Hematopoietic multipotent progenitor cell treated with erythropoietin and hydrocortisone succinate and interleukin-3 and kit ligand, for 6 days (in vitro differentiated cells): ENCODE measurements at regions not wholly inside any gene's neighbourhood (a gene's known extent, or its start where the extent isn't known, plus 50 kb on each side); places are given as distances from the start of the nearest gene placed in this dataset.

Experiments
- DNase-seq: peaks from one replicate; pipeline ENCODE4 v3.0.0-alpha.2; 2015

- DNase-seq: no peak
These were observed 105.0 kb downstream of the TRIM29 start for GRCh38 chr11:120032766-120033390.

- DNase-seq: no peak
These were observed 106.0 kb downstream of the TRIM29 start for GRCh38 chr11:120031612-120032600.

GRCh38 chr11:120031156-120031555, 106.8 kb downstream of the TRIM29 start:
- DNase-seq: no peak

DNA sequence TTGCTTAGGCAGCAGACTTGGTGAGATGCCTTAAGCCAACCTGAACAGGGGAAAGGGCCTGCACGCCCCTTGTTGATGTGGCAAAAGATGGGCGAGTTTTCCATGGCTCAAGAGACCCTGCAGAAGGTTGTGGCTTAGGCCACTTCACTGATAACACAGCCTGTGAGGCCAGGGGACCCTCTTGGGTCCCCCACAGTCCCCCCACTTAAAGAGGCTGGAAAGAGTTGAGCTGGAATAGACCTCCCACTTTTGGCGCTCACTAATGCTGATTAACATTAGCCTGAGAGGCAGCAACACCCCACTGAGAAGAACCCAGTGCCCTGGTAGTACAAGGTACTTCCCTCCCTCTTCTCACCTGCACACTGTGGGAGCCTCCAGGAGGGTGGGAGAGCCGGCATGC, 107.5 kb downstream of the TRIM29 start:
- DNase-seq: no peak

DNA sequence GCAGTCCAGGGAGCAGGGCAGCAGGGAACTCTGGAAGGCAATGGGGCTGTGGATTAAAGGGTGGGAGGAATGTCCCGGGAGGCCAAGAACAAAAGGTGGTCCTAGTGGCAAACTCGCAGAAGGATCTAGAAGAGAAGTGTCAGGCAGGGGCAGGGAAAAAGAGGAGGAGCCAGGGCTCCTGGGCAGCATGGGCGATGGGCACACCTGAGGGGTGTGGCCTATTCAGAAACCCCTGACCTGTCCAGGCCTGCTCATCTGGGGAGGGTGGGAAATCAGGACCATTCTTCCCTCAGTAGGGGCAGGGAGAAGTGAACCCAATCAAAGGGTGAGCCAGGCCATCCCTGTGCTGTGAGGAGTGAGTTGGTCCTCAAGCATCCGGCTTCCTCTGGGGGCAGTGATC, 108.6 kb downstream of the TRIM29 start:
- DNase-seq: no peak

DNA sequence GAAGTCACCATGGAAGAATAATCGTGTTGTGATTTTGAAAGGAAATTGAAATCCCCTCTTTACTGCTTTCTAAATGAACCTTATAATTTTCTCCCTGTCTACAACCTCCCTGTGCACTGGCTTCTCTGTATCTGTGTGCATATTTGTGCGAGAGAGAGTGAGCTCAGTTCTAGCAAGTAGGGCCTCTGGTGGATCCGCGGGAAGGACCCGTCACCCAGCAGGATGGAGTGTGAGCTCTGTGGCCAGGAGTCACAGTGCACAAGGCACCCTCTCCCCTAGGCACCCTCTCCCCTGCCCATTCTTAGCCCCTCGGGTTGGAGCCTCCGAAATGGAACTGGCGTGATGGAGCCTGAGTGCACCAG, 109.0 kb downstream of the TRIM29 start:
- DNase-seq: no peak

GRCh38 chr11:120028181-120028896, 109.6 kb downstream of the TRIM29 start:
- DNase-seq: no peak

- no peak for DNase-seq
These were observed 110.2 kb downstream of the TRIM29 start for GRCh38 chr11:120027546-120028180.

DNA sequence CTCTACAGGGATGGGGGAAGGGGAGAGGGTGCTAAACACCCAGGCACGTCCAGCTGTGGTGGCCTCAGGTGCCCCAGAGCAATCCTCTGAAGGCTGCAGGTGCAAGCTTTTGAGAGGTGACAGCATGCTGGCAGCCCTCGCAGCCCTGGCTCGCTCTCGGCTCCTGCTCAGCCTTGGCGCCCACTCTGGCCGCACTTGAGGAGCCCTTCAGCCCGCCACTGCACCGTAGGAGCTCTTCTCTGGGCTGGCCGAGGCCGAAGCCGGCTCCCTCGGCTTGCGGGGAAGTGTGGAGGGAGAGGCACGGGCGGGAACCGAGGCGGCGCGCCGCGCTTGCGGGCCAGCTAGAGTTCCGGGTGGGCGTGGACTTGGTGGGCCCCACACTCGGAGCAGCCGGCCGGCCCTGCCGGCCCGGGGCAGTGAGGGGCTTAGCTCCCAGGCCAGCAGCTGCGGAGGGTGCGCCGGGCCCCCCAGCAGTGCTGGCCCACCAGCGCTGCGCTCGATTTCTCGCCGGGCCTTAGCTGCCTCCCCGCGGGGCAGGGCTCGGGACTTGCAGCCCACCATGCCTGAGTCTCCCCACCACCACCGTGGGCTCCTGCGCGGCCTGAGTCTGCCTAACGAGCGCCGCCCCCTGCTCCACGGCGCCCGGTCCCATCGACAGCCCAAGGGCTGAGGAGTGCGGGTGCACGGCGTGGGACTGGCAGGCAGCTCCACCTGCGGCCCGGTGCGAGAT, 112.1 kb downstream of the TRIM29 start:
- no peak for DNase-seq

DNA sequence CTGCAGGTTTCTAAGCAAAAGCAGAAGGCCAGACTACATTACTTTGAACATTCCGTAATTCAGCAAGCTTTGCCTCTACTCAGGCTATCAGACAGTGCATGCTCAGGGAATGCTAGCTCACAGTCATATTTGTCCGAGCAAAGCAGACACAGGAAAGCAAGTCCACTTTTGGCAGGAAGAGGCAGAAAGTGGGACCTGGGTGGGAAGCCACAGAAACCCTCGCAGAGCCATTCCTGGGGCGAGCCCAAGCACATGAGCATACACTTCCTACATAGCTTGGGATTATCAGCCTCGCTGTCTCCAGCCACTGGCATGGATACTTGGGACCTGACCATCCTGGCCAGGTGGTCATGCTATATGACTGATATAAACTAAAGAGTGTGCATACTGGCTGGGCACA, 113.3 kb downstream of the TRIM29 start:
- no peak for DNase-seq

- DNase-seq: no peak
These were observed 113.9 kb downstream of the TRIM29 start for GRCh38 chr11:120024046-120024445.

- DNase-seq: no peak
These were observed 114.4 kb downstream of the TRIM29 start for GRCh38 chr11:120023551-120023950.

- no peak for DNase-seq
These were observed 114.8 kb downstream of the TRIM29 start for GRCh38 chr11:120023120-120023519.

GRCh38 chr11:120022617-120023016, 115.3 kb downstream of the TRIM29 start:
- DNase-seq: no peak

DNA sequence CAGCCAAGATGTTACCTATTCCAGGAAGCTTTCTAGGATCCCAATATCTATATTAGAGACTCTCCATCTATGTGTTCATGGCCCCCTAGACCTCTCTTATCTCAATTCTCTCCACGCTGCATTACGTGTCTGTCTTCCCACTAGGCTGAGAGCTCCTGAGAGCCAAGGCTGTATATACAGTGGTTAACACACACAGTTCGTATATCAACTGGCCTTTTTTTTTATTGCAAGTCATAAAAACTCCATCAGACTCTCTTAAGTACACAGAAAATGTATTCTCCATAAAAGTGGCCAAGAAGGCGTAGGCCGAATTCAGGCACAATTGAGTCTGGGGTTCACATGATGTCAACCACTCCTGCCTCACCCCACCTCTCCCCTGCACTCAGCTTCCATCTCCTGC, 115.9 kb downstream of the TRIM29 start:
- DNase-seq: no peak

DNA sequence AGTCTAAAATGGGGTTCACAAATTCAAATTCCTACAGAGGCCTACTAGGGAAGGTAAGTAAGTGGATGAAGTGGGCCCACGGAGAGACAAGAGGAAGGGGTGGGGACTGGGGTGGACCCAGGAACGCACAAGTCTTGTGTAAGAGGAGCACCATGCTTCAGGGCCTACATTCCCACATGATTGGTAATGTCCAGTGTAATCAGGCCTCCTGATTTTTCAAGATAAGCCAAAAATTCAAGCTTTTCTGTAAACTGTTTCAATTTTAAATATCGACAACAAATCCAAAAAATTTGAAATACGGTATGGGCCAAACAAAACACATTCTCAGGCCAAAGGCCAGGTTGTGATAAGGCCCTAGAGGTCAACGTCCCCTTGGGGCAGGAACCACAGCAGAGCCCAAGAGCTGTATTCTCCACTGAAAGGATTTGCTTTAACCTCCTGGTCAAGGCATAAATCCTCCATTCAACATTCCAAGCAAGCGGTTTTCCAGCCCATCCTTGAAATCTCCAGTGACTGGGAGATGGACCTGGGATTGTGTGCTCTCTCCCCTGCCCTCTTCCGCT, 116.4 kb downstream of the TRIM29 start:
- DNase-seq: no peak

GRCh38 chr11:120020981-120021380, 116.9 kb downstream of the TRIM29 start:
- no peak for DNase-seq

GRCh38 chr11:120020486-120020885, 117.4 kb downstream of the TRIM29 start:
- no peak for DNase-seq

- no peak for DNase-seq
These were observed 118.7 kb downstream of the TRIM29 start for GRCh38 chr11:120019191-120019590.

DNA sequence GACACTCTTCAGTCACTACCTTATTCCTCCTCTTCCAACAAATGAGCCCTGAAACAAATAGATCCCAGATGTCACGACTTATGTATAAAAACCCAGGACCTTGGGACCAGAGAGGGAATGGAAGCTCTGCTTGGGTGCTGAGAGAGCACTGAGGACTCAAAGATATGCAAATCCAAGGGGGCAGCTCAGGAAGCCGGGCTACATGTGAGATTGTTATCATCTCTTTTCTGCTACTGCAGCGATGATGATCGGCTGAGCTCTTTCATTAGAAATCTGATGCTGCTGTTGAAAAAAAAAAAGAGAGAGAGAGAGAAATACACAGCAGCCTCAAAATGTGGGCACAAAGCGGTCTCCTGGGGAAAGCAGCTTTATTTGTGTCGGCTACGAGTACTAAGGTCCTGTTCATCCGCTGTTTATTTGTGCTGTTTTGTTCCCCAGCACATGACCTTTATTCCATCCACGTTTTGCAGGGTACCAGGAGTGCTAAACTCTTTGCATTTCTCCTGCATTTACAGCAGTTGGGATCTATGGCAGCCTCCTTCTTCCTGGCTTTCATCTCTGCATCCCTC, 120.2 kb downstream of the TRIM29 start:
- no peak for DNase-seq

DNA sequence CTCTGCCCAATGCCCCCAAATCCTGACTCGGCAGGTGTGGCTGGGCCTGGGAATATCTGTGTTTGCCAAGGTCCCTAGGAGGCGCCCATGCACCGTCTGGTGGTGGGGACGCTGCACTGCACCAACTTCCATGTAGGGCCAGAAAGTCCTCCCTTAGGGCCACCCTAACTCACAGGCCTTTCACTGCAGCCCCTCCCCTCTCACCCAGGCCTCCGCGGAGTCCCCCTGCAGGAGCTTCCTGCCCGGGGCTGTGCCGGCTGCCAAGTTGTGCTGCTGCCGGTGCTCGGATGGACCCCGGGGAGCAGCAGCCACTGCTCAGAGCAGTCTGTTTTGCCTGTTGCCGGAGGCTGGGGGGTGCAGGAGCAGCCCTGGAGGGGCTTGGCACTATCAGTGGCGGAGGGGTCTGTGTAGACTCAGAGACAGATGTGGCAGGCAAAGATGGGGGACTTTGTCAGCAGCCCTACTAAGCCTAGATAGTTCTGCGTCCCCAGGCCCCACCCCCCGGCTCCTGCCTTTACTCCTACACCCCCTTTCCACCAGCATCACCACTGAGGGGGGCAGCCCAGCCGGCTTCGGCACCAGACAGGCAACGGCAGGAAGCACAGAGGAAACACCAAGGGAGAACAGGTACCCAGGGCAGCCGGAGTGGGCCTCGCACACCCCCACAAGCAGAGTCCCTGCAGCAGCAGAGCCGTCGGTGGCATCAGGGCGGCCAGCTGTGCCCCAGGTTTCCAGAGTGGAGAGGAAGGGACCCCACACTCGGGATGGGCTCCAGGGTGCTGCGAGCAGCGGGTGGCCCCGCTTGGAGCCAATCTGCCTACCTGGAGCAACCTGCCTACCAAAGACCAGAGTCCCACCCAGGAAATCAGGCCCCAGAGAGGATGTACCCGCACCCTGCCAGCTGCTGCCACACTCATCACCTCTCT, 124.3 kb downstream of the TRIM29 start:
- peak; percentile 63 for DNase-seq
